ENCODE measurements at regions not wholly inside any gene's neighbourhood (a gene's known extent, or its start where the extent isn't known, plus 50 kb on each side); places are given as distances from the start of the nearest gene placed in this dataset.

GRCh38 chr9:89750117-89750791 is 145.4 kb downstream of the GADD45G start:
- H3K14ac ChIP-seq (ENCODE audit: insufficient read length), result no peak overlapping the region
- DNase-seq (ENCODE audit: low read depth in 1 of 2, low spot score in 2 of 2) (no peak), FAIRE-seq (no peak)
- H3K56ac ChIP-seq (replicated peaks; ENCODE audit: insufficient read length, low read depth, low read length), result no peak overlapping the region
- H2BK120ac ChIP-seq (replicated peaks; ENCODE audit: low read depth, low read length), result no peak overlapping the region
- H2BK20ac ChIP-seq (ENCODE audit: low read length), result 0 out of 2 replicates have a peak overlapping the region, but pooled peaks have one; percentile 77
- H3K79me2 ChIP-seq (ENCODE audit: control insufficient read depth in 1 of 2, insufficient read depth in 2 of 2, low read length in 2 of 2), result peaks cover 0 to 2% of the 10 kb centered on the region in 2 experiments; a peak in 1 of 4 replicates
- no peak overlapping the region for H3K18ac ChIP-seq (ENCODE audit: extremely low read depth, low read length)
- no peaks in the 10 kb centered on the region for H3K9me3 ChIP-seq (ENCODE audit: insufficient read depth in 2 of 2, low read depth in 1 of 2, low read length in 1 of 2)
- H2BK12ac ChIP-seq (ENCODE audit: low read depth, low read length), result no peak overlapping the region; the same call in 1 of the 2 replicates
- H3K36me3 ChIP-seq (ENCODE audit: control insufficient read depth in 2 of 4, insufficient read depth in 4 of 4, low read length in 3 of 4), result no peaks in the 10 kb centered on the region
- H3K23me2 ChIP-seq (ENCODE audit: low read depth, low read length), result no peaks in the 10 kb centered on the region; the same call in 1 of the 2 replicates
- H4K5ac ChIP-seq (ENCODE audit: insufficient read length, low read depth, low read length), result no peak overlapping the region
- H4K8ac ChIP-seq (ENCODE audit: extremely low read depth, insufficient read depth, low read length), result no peak overlapping the region
- ChIA-PET POLR2A (ENCODE audit: partially characterized antibody) (interaction anchor here (0.7 to 2.3 kb wide), 2 partner anchors 13 to 104 kb away, joined by 5 to 7 read pairs; no protein-coding TSS in a partner anchor), CTCF (ENCODE audit: partially characterized antibody) (interaction anchor here (0.7 to 3.9 kb wide), 18 partner anchors 10 to 352 kb away, joined by 3 to 18 read pairs (median 4); no protein-coding TSS in a partner anchor)
- H3K4ac ChIP-seq (replicated peaks; ENCODE audit: insufficient read length, low read depth, low read length), result peak overlapping the region; percentile 66
- H3K4me2 ChIP-seq (ENCODE audit: insufficient read depth in 1 of 2, low read depth in 2 of 2, low read length in 2 of 2), result no peak overlapping the region
- no peak overlapping the region for H2AFZ ChIP-seq (ENCODE audit: low read length)
- 82% methylated on average over 10 of the region's 10 CpGs; no CpG with 5 or more reads in 1 of the 2 experiments for WGBS, 2 experiments (ENCODE audit: extremely low coverage in 1 of 2, insufficient coverage in 1 of 2, insufficient read length in 1 of 2, insufficient replicate concordance in 2 of 2, low coverage in 1 of 2, low lambda C conversion rate in 2 of 2, missing lambda C conversion rate in 1 of 2)
- no peaks in the 10 kb centered on the region for H3K79me1 ChIP-seq (ENCODE audit: low read depth, low read length)
- no peak overlapping the region for H3K23ac ChIP-seq (ENCODE audit: insufficient read length)
- no peak overlapping the region for H3K27ac ChIP-seq (ENCODE audit: low read depth, low read length)
- peak overlapping the region; percentile 89 for H4K91ac ChIP-seq (replicated peaks; ENCODE audit: insufficient read length, low read length)
- no peak overlapping the region for H3K9ac ChIP-seq (replicated peaks in 1 of 4; ENCODE audit: extremely low read depth in 1 of 4, low read depth in 3 of 4, low read length in 3 of 4)
- H3K4me3 ChIP-seq (ENCODE audit: extremely low read depth in 1 of 4, insufficient read depth in 2 of 4, low read depth in 3 of 4, low read length in 4 of 4), result no peak overlapping the region
- H2BK5ac ChIP-seq (ENCODE audit: low read depth, low read length), result no peak overlapping the region
- peaks cover 0 to 11% (median 3%) of the 10 kb centered on the region in 4 experiments; a peak in 4 of 7 replicates for H3K4me1 ChIP-seq (replicated peaks in 1 of 4; ENCODE audit: control insufficient read depth in 3 of 4, insufficient read depth in 4 of 4, low read length in 3 of 4)
- H2AK5ac ChIP-seq (ENCODE audit: low read depth, low read length), result no peak overlapping the region
- TF ChIP-seq CEBPB (IDR thresholded peaks at IDR 0.05; ENCODE audit: low read depth, low read length) (no peak), TBP (IDR thresholded peaks at IDR 0.05; ENCODE audit: low read depth, low read length) (0 out of 2 replicates have a peak, but pooled peaks have one; percentile 21), KDM1A (IDR thresholded peaks at IDR 0.05; ENCODE audit: borderline replicate concordance, low read length) (no peak), NANOG (IDR thresholded peaks at IDR 0.05; ENCODE audit: insufficient read depth, low read depth, low read length, poor library complexity, severe bottlenecking) (no peak), SIN3A (conservative IDR thresholded peaks at IDR 0.05 in 1 of 2, IDR thresholded peaks at IDR 0.05 in 1 of 2; ENCODE audit: low read depth in 1 of 2, low read length in 2 of 2) (no peak)
- H4K20me1 ChIP-seq (replicated peaks in 1 of 2; ENCODE audit: control insufficient read depth in 1 of 2, insufficient read depth in 2 of 2, low read length in 2 of 2), result peaks cover 0 to 2% of the 10 kb centered on the region in 2 experiments
- H3K27me3 ChIP-seq (replicated peaks in 1 of 4; ENCODE audit: control insufficient read depth in 3 of 4, extremely low read depth in 1 of 4, insufficient read depth in 3 of 4, low read length in 3 of 4), result no peaks in the 10 kb centered on the region
- peak overlapping the region; percentile 61; the same call in 1 of the 2 replicates for H2BK15ac ChIP-seq (ENCODE audit: low read length)

Measured in H1 (cell line).